HG02885 (cell line): ENCODE measurements at regions not wholly inside any gene's neighbourhood (a gene's known extent, or its start where the extent isn't known, plus 50 kb on each side); places are given as distances from the start of the nearest gene placed in this dataset.
"Not testable (repeated sequence)": the region's sequence is repeated elsewhere in the genome, so short reads cannot be mapped to it uniquely, and the experiment has no call there.

Experiments
- ATAC-seq: cut with Tn5 transposase; IDR thresholded peaks from one replicate; pipeline ENCODE4 v1.9.1; 2021; ENCODE audit warnings: mild to moderate bottlenecking; ENCODE audit not compliant: unreplicated experiment, poor library complexity

DNA sequence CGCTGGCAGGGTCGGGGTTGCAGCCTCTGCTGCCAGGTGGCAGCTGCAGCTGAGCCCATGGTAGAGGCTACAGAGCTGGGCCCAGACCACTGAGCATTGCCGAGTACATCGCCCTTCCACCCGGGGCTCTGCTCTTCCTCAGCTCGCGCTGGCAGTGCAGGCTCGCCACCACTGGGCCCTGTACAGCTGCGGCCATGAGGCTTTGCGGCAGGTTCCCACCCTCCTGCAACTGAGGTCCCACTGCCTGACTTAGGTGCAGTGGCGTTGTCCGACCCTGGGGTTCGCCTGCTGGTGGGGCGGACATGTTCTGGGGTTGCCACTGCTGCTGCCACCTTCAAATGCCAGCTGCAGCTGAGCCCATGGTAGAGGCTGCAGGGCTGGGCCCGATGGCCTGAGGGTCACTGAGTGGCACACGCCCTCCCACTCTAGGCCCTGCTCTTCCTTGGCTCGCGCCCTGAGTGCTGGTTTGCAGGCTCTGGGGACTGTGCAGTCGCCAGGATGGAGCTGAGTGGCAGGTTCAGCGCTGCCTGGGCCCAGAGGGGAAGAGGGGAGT lies 359.8 kb downstream of the FOXD4L6 start:
- not testable (repeated sequence) for ATAC-seq

DNA sequence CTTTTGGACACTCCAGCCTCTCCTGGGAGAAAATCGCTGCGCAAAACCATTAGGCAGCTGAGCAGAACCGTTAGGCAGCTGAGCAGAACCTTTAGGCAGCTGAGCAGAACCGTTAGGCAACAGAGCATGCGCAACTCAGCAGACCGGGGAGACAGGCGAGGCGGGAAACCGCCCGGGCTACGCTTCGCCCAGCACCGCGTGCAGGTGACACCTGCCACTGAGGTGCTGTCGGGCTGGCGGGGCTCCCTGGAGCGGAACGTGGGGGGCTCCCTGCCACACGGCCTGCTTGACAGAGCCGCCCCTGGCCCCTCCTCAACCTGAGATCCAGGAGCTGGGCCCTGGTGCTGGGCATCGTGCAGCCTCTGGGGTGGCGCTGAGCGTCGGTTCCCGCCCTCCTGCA lies 360.3 kb downstream of the FOXD4L6 start:
- ATAC-seq, result not testable (repeated sequence)

DNA sequence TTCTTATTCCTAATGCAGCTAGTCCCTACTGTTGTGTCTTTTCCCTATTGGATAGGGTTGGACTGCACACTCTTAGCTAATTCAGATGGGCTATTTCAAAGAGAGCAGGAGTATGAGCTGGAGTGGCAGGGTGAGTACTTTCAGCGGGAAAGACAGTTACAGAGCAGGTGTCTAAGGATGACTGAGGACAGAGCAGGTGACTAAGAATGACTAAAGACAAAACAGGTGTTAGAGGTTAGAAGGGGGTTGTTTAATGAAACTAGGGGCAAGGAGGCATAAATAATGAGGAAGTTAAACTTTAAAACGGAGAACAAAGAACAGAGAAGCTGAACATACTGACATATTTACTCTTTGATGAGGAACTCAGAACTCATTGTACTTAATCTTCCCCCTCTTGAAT lies 373.5 kb downstream of the FOXD4L6 start:
- ATAC-seq, result not testable (repeated sequence)

DNA sequence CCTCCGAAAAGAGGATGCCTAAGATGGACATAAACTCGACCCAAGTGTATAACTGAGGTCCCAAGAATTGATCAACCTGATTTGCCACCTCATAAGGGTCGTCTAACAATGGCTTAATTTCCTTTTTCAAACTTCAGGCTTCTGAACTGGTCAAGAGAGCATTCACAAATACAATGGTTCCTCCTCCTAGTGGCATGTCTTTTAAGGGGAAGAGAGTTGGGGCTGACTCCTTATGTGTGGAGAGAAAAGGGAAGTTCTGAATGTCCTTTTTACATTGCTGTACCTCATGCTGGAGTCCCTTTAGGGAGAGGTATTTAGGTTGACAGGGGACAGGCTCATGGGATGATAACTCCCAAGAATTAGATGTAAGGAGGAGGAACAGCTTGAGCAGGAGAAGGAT lies 375.2 kb downstream of the FOXD4L6 start:
- ATAC-seq, result not testable (repeated sequence)

DNA sequence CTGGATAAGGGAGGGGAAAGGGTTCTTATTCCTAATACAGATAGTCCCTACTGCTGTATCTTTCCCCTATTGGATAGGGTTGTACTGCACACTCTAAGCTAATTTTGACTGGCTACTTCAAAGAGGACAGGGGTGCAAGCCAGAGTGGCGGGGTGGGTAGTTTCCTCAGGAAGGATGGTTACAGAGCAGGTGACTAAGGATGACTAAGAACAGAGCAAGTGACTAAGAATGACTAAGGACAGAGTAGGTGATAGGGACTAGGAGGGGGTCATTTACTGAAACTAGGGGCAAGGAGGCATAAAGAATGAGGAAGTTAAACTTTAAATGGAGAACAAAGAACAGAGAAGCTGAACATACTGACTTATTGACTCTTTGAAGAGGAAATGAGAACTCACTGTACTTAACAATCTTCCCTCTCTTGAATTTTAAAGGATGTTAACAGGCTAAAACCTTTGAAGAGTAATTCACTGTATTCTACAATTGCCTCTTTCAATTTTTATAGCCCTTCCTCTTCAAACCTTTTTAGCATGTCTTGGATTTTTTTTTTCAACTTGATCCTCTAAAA lies 381.5 kb downstream of the FOXD4L6 start:
- peak; percentile 50 for ATAC-seq
